Activated T-helper 2 cell treated with anti-CD3 and anti-CD28 coated beads, Interferon-gamma antibody, Interleukin-2, Interleukin-4, amounts not matched to agents 10 μg/mL and 5 μg/mL and 100 μg/mL, durations not matched to agents 14 hours and 24 hours and 36 hours (primary cell): ENCODE measurements at regions not wholly inside any gene's neighbourhood (a gene's known extent, or its start where the extent isn't known, plus 50 kb on each side); places are given as distances from the start of the nearest gene placed in this dataset.
A peak's percentile ranks its signal among the peaks of the same experiment; 100 is the strongest.

Experiments used
- DNase-seq: peaks from one replicate; pipeline ENCODE4 v3.0.0; 2021; ENCODE audit warnings: low spot score
- H3K27ac Mint-ChIP-seq: one replicate; pipeline ENCODE4 v1.8.0; 2021; ENCODE audit warnings: mixed read lengths
- H3K27me3 Mint-ChIP-seq: one replicate; pipeline ENCODE4 v1.8.0; 2021; ENCODE audit warnings: low read depth, mixed read lengths
- H3K36me3 Mint-ChIP-seq: one replicate; pipeline ENCODE4 v1.8.0; 2021; ENCODE audit warnings: low read depth, mixed read lengths
- H3K4me1 Mint-ChIP-seq: one replicate; pipeline ENCODE4 v1.8.0; 2021; ENCODE audit warnings: low read depth, mixed read lengths
- H3K4me3 Mint-ChIP-seq: one replicate; pipeline ENCODE4 v1.8.0; 2021; ENCODE audit warnings: low read depth, mild to moderate bottlenecking, moderate library complexity, mixed read lengths
- H3K9me3 Mint-ChIP-seq: one replicate; pipeline ENCODE4 v1.8.0; 2021; ENCODE audit warnings: mixed read lengths
- intact Hi-C: fragments of 100-400 bp; cut with micrococcal nuclease; formaldehyde crosslinking; loops from one replicate; pipeline ENCODE4 v1.15.1; 2023

GRCh38 chr11:81857386-81857785 is 876.3 kb downstream of the FAM181B start:
- H3K9me3 Mint-ChIP-seq = peaks cover 5% of the 10 kb centered on the region
- no peak for DNase-seq
- no peak overlapping the region for H3K4me3 Mint-ChIP-seq
- H3K27ac Mint-ChIP-seq = no peak overlapping the region
- H3K4me1 Mint-ChIP-seq = no peaks in the 10 kb centered on the region
- H3K36me3 Mint-ChIP-seq = no peaks in the 10 kb centered on the region
- H3K27me3 Mint-ChIP-seq = no peaks in the 10 kb centered on the region
- intact Hi-C loops = no loop called here

DNA sequence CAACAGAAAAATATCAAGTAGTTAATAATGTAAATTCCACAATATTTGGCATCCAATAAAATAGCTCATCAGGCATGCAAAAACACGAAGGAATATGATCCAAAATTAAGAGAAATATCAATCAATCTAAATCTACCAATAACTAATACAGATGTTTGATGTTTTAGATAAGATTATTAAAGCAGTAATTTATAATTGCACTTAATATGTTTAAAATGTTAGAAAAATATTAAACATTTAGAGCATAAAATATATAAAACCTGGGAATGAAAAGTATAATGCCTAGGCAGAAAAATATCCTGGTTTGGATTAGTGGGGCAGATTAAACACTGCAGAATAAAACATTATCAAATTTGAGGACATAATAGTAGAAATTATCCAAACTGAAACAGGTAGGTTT is 879.9 kb downstream of the FAM181B start:
- H3K27ac Mint-ChIP-seq = no peak overlapping the region
- no peaks in the 10 kb centered on the region for H3K9me3 Mint-ChIP-seq
- intact Hi-C loops = no loop called here
- H3K4me1 Mint-ChIP-seq = no peaks in the 10 kb centered on the region
- H3K36me3 Mint-ChIP-seq = no peaks in the 10 kb centered on the region
- no peaks in the 10 kb centered on the region for H3K27me3 Mint-ChIP-seq
- DNase-seq = no peak
- no peak overlapping the region for H3K4me3 Mint-ChIP-seq

- Mint-ChIP-seq H3K9me3 (no peaks in the 10 kb centered on the region), H3K27me3 (no peaks in the 10 kb centered on the region), H3K36me3 (no peaks in the 10 kb centered on the region), H3K4me3 (no peak overlapping the region), H3K27ac (no peak overlapping the region), H3K4me1 (no peaks in the 10 kb centered on the region)
- intact Hi-C loops = no loop called here
- DNase-seq = no peak
Observed at GRCh38 chr11:81852896-81853295, 880.8 kb downstream of the FAM181B start.

- no peak overlapping the region for H3K4me3 Mint-ChIP-seq
Observed at GRCh38 chr11:81840380-81840779, 893.3 kb downstream of the FAM181B start.

DNA sequence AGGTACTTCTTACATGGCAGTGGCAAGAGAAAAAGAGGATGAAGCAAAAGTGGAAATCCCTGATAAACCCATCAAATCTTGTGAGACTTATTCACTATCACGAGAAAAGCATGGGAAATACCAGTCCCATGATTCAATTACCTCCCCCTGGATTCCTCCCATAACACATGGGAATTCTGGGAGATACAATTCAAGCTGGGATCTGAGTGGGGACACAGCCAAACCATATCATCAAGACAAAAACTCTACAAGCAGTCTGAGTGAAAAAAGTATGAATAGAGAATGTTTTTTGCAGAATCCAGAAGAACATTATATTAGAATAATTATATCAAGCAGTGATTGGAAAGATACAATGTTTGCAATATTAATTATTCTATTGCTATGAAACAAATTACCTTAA is 893.7 kb downstream of the FAM181B start:
- no peaks in the 10 kb centered on the region for H3K27me3 Mint-ChIP-seq
- H3K4me1 Mint-ChIP-seq = no peaks in the 10 kb centered on the region
- H3K4me3 Mint-ChIP-seq = no peak overlapping the region
- no peak overlapping the region for H3K27ac Mint-ChIP-seq
- DNase-seq = no peak
- intact Hi-C loops = no loop called here
- H3K9me3 Mint-ChIP-seq = no peaks in the 10 kb centered on the region
- H3K36me3 Mint-ChIP-seq = no peaks in the 10 kb centered on the region

More at GRCh38 chr11:81840380-81840779, 893.3 kb downstream of the FAM181B start:
- Mint-ChIP-seq H3K4me1 (no peaks in the 10 kb centered on the region), H3K27ac (no peak overlapping the region), H3K27me3 (no peaks in the 10 kb centered on the region), H3K9me3 (no peaks in the 10 kb centered on the region), H3K36me3 (no peaks in the 10 kb centered on the region)
- intact Hi-C loops = no loop called here
- DNase-seq = no peak

DNA sequence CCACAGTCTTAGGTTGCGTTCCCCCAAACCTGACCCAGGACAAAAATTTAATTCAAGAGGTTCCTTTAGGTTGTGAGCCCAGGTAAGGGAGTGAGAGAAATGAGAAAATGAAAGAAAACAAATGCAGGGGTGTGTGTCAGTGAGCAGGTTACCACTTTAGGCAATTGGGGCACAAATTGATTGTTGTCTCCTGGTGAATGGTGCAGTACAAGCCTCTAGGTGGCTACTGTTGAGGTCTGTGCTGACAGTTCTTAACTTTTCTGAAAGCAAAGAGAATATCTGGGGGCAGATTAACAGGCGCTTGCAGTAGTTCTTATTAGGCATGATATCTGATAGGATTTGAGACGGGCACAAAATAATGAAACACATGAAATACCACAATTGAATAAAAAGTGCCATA is 894.6 kb downstream of the FAM181B start:
- Mint-ChIP-seq H3K4me1 (no peaks in the 10 kb centered on the region), H3K27me3 (no peaks in the 10 kb centered on the region), H3K9me3 (peaks cover 3% of the 10 kb centered on the region), H3K4me3 (no peak overlapping the region), H3K27ac (no peak overlapping the region), H3K36me3 (no peaks in the 10 kb centered on the region)
- intact Hi-C loops = no loop called here
- no peak for DNase-seq

DNA sequence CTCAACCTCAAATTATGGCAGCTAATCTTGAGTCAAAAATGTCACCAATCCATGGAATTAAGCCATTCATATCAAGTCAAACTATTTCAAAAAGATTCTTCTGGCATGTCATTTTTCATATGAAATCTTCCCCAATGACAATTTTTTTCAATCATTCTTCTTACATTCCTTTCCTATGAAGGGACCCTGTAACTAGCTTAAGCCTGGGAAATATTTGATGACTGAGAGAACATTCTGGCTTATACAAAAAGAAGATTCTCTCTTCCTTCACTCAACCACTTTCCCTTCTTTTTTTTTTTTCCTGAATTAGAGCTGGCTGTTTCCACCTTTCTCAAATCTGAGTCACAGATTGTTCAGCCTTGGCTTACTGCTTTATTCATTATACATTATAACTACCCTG is 903.7 kb downstream of the FAM181B start:
- H3K36me3 Mint-ChIP-seq = no peaks in the 10 kb centered on the region
- DNase-seq = no peak
- peaks cover 2% of the 10 kb centered on the region for H3K27me3 Mint-ChIP-seq
- intact Hi-C loops = no loop called here
- H3K4me3 Mint-ChIP-seq = no peak overlapping the region
- no peak overlapping the region for H3K27ac Mint-ChIP-seq
- no peaks in the 10 kb centered on the region for H3K4me1 Mint-ChIP-seq
- H3K9me3 Mint-ChIP-seq = peaks cover 17% of the 10 kb centered on the region

GRCh38 chr11:81825346-81825745 is 908.3 kb downstream of the FAM181B start:
- Mint-ChIP-seq H3K9me3 (no peaks in the 10 kb centered on the region), H3K27me3 (no peaks in the 10 kb centered on the region), H3K4me3 (no peak overlapping the region), H3K27ac (no peak overlapping the region), H3K36me3 (no peaks in the 10 kb centered on the region), H3K4me1 (peaks cover 4% of the 10 kb centered on the region)
- DNase-seq = no peak
- intact Hi-C loops = no loop called here

DNA sequence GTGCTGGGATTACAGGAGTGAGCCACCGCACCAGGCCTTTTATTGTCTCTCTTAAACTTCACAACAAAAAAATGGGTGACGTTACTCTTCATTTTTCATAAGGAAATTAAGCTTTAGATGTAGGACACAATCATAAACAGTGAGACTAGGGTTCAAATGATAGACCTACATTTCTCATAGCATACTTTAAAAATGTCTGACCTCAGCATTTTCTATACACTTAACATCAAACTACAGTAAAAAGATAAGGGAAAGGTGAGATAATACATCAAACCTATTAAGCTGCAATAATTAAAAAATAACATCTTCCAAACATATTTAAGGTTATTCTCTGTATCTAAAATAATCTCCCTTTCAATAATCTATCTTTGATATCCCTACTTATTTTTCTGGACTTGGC is 914.2 kb downstream of the FAM181B start:
- H3K4me3 Mint-ChIP-seq = no peak overlapping the region

DNA sequence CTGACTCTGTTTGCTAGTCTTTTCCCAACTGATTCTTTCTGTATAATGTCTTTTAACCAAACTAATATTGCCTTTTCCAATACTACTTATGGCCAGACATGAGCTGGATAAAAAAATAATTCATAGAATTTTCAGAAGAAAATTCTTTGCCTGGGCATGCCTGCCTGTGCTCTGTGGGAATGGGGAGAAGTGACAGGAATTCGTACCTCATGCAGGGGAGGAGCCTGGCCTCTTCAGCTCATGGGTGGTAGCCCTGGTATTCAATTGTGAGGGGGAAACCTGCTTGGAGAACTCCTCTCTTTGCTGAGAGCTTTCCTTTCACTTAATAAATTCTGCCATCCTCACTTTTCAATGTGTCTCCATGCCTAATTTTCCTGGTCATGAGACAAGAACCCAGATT is 928.8 kb downstream of the FAM181B start:
- Mint-ChIP-seq H3K27ac (no peak overlapping the region), H3K27me3 (no peaks in the 10 kb centered on the region), H3K36me3 (no peaks in the 10 kb centered on the region), H3K4me3 (no peak overlapping the region), H3K4me1 (no peaks in the 10 kb centered on the region), H3K9me3 (peaks cover 3% of the 10 kb centered on the region)
- intact Hi-C loops = no loop called here
- no peak for DNase-seq

More for the DNA sequence above, 914.2 kb downstream of the FAM181B start:
- intact Hi-C loops = no loop called here
- H3K4me1 Mint-ChIP-seq = peaks cover 4% of the 10 kb centered on the region
- no peaks in the 10 kb centered on the region for H3K9me3 Mint-ChIP-seq
- no peak overlapping the region for H3K27ac Mint-ChIP-seq
- H3K27me3 Mint-ChIP-seq = no peaks in the 10 kb centered on the region
- DNase-seq = no peak
- H3K36me3 Mint-ChIP-seq = no peaks in the 10 kb centered on the region

DNA sequence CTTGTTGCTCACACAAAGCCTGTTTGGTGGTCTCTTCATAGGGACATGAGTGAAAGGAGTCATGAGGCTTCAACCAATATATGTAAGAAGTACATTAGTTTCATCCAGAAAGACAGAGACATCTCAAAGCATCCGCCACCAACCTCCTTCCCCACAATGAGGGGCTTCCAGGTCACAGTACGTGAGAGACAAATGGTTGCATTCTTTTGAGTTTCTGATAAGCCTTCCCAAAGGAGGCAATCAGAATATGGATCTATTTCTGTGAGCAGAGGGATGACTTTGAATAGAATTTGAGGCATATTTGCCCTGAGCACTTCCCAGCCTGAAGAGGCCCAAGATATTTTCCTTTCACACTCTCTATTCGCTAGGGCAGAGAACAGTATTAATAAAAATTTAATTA is 931.1 kb downstream of the FAM181B start:
- Mint-ChIP-seq H3K4me3 (no peak overlapping the region), H3K27ac (no peak overlapping the region), H3K9me3 (peaks cover 5% of the 10 kb centered on the region)

DNA sequence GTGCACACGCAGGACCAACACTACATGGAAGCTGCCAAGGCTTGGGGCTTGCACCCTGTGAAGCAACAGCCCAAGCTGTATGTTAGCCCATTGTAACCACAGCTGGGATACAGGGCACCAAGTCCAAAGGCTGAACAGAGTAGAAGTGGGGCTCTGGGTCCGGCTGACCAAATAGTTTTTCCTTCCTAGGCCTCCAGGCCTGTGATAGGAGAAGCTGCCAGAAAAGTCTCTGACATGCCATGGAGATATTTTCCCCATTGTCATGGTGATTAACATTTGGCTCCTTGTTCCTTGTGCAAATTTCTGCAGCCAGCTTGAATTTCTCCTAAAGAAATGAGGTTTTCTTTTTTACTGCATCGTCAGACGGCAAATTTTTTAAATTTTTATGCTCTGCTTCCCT is 941.2 kb downstream of the FAM181B start:
- Mint-ChIP-seq H3K4me1 (peaks cover 13% of the 10 kb centered on the region), H3K36me3 (no peaks in the 10 kb centered on the region), H3K4me3 (no peak overlapping the region), H3K27ac (no peak overlapping the region), H3K9me3 (no peaks in the 10 kb centered on the region), H3K27me3 (no peaks in the 10 kb centered on the region)
- intact Hi-C loops = no loop called here
- no peak for DNase-seq

More for the DNA sequence above, 931.1 kb downstream of the FAM181B start:
- Mint-ChIP-seq H3K4me1 (no peaks in the 10 kb centered on the region), H3K36me3 (no peaks in the 10 kb centered on the region), H3K27me3 (no peaks in the 10 kb centered on the region)
- intact Hi-C loops = no loop called here
- no peak for DNase-seq

DNA sequence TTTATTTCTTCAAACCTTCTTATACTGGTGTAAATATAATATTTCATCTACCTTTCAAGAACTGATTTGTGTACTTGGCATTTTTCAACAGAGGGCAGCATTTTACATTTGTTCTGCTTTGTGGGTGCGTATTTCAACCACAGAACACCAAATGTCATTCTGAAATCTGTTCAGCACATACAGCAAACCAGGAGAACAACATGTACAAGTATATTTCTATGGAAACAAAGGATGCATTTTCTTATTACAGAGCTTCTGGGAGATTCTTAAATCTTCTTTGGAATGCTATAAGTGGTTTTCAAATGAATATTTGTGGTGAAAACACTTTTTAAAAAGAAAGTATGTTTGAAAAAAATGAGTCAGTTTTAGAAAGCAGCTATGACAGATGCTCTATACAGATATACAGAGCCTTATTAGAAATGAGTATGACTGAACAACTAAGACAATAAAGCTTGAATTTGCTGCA is 946.0 kb downstream of the FAM181B start:
- no peak for DNase-seq
- H3K4me3 Mint-ChIP-seq = no peak overlapping the region
- no peaks in the 10 kb centered on the region for H3K36me3 Mint-ChIP-seq
- peaks cover 3% of the 10 kb centered on the region for H3K27me3 Mint-ChIP-seq
- peaks cover 16% of the 10 kb centered on the region for H3K4me1 Mint-ChIP-seq
- peak overlapping the region; percentile 70 for H3K27ac Mint-ChIP-seq
- intact Hi-C loops = loop anchor here (1.0 to 5.0 kb wide), 4 partner anchors 82 to 442 kb away; no protein-coding TSS in a partner anchor
- H3K9me3 Mint-ChIP-seq = no peaks in the 10 kb centered on the region

DNA sequence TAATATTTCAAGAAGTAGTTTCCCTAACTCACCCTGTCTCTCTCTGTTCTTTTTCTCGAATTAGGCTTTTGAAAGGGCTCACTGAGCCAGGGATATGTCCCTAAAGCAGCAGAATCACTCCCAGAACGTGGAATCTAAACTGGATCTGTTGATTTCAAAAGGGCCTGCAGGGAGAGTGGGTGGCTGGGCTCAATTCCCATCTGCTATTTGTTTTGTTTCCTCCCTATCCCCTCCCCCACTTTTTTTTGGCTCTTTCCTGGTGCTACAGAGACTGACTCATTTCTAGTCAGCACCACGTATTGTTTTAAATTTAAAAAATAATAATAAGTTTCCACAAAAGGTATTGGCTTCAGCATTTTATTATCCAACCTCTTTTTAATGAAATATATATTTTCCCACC is 961.5 kb downstream of the FAM181B start:
- H3K9me3 Mint-ChIP-seq = no peaks in the 10 kb centered on the region
- no peaks in the 10 kb centered on the region for H3K4me1 Mint-ChIP-seq
- peaks cover 5% of the 10 kb centered on the region for H3K27me3 Mint-ChIP-seq
- no peak overlapping the region for H3K27ac Mint-ChIP-seq
- no peaks in the 10 kb centered on the region for H3K36me3 Mint-ChIP-seq
- no peak overlapping the region for H3K4me3 Mint-ChIP-seq
- intact Hi-C loops = no loop called here
- DNase-seq = no peak
